ENCODE measurements at regions not wholly inside any gene's neighbourhood (a gene's known extent, or its start where the extent isn't known, plus 50 kb on each side); places are given as distances from the start of the nearest gene placed in this dataset.

- TF ChIP-seq CTCF (IDR thresholded peaks at IDR 0.05; ENCODE audit: insufficient read depth, low read depth, low read length) (no peak), EZH2 (IDR thresholded peaks at IDR 0.05; ENCODE audit: insufficient read depth, low read length) (no peak)
Observed at GRCh38 chr1:147820761-147821297, 60.4 kb upstream of the GJA5 start.

All from astrocyte (in vitro differentiated cells and primary cell).